GM19351 (cell line): ENCODE measurements at regions not wholly inside any gene's neighbourhood (a gene's known extent, or its start where the extent isn't known, plus 50 kb on each side); places are given as distances from the start of the nearest gene placed in this dataset.
"Not testable (repeated sequence)": the region's sequence is repeated elsewhere in the genome, so short reads cannot be mapped to it uniquely, and the experiment has no call there.

ENCODE experiments used
- ATAC-seq: cut with Tn5 transposase; IDR thresholded peaks from one replicate; pipeline ENCODE4 v1.9.1; 2021; ENCODE audit warnings: mild to moderate bottlenecking, moderate library complexity; ENCODE audit not compliant: unreplicated experiment

DNA sequence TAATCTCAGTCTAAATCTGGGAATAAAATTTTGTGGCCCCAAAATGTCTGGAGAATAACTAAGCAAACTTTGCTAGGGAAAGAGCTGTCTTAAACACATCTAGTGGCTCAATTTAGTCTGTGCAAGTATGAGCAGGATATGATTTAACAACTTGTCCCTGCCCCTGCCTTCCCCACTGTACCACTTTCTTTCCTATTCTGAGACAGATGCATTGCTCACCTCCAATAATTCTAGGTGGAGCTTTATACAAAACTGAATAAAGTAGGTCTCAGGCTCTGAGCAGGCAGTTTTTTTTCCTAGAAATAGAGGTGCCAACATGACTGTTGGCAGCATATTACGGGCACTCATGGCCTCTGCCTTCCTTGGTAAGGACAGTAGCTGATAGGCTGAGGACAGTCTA is 412.1 kb downstream of the DAD1 start:
- no peak for ATAC-seq

DNA sequence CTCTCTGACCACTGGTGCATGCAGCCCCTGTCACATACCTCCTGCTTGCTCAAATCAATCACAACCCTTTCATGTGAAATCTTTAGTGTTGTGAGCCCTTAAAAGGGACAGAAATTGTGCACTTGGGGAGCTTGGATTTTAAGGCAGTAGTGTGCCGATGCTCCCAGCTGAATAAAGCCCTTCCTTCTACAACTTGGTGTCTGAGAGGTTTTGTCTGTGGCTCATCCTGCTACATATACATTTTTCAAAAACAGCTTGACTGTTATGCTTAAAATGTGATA is 413.8 kb downstream of the DAD1 start:
- ATAC-seq = not testable (repeated sequence)

DNA sequence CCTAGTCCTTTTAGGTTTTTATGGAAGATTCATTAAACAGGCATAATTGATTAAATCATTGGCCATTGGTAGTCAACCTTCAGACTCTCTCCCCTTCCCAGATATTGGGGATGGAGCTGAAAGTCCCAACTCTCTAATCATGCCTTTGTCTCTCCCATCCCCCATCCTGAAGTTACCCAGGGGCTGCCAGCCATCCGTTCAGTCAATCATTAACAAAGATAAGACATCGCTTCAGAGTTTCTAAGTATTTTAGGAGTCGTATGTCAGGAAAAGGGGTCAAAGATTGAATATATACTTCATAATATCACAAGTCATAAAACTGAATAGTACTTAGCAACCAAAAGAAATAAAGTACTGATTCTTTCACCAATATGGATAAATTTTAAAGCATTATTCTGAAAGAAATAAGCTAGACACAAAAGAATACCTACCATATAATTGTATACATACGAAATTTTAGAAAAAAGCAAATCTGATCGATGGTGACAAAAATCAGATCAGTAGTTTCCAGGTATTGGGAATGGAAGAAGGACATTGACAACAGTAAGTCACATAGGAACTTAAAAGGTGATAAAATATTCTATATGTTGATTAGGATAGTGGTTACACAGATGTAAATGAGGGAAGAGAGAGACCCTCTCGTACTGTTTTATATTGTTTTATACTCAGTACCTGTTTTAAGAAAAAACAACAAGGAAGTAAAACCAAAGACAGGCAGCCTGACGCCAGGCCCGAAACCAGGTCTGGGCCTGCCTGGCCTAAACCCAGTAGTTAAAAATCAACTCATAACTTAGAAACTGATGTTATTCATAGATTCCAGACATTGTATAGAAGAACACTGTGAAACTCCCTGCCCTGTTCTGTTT is 414.4 kb downstream of the DAD1 start:
- no peak for ATAC-seq

DNA sequence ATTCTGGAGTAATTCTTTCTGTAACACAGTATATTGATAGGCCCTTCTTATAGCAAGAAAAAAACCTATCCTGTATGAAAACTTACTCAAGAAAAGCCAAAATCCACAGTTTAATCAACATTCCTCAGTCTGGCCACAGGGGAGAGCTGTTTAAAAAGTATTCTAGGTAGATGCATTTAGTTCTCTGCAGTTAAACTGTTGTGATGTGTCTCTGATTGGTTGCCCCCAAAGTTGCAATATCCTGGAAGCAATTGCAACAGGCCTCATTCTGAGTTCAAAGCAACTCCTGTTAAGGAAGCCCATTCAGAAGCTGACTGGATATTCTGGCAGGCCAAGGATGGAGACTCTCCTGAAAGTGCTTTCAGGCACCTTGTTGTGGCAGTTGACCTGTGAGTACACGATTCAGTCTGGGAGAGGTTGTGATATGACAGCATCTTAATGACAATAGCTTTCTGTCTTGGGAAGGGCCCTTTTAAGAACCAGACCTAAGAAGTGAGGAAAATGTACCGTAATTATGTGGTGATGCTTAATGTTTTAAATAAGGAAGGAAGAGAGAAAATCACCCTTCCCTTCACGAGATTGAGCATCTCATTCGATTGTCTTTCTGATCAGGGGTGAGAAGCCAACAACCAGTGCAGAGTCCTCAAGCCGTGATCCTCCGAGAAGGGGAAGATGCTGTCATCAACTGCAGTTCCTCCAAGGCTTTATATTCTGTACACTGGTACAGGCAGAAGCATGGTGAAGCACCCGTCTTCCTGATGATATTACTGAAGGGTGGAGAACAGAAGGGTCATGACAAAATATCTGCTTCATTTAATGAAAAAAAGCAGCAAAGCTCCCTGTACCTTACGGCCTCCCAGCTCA is 420.7 kb downstream of the DAD1 start:
- no peak for ATAC-seq

DNA sequence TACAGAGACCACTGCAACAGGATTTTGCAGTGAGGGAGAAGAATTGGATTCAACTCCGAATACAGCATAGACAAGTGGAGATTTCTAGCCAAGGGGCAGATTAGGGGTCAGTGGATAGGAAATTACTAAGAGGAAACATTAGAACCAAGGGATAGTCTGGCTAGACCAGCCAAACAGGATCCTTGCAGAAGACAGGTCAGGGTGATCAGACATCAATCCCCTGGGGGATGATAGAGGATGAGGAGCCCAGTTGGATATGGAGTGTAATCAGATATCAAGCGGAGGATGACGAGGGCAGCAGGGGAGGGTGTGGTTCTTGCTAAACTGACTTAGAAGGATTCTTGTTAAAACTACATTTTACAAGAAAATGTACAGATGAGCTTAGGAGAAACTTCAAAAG is 424.4 kb downstream of the DAD1 start:
- ATAC-seq = no peak

DNA sequence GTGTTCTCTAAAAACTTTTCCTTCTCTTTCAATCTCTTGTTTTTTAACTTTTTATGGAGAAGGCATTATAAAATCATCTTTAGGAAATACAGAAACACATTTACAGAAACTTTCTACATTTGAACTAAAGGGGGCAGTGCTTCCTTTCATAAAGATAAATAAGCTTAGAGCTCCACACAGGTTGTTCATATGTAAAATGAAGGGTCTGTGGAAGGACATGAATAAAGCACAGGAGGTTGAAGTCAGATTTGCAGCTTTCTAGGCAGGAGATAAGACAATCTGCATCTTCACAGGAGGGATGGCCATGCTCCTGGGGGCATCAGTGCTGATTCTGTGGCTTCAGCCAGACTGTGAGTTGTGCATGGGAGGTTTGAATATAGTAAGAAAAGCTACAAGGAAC is 426.0 kb downstream of the DAD1 start:
- no peak for ATAC-seq

DNA sequence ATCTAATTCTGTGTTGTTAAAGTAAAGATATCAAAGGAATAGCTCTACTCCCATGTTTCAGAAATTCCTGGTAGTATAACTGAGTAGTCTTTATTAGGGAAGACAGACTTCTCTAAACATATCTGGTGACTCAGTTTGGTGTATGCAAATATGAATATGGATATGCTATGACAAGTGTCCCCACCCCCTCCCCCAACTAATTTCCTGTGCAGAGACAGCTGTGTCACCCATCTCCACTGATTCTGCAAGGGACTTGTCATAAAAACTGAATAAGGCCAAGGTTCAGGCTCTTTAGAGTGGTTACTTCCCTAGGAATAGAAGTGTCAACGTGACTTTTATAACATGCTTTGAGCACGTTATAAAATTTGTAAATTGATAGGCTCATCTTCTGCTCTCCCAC is 429.1 kb downstream of the DAD1 start:
- no peak for ATAC-seq

DNA sequence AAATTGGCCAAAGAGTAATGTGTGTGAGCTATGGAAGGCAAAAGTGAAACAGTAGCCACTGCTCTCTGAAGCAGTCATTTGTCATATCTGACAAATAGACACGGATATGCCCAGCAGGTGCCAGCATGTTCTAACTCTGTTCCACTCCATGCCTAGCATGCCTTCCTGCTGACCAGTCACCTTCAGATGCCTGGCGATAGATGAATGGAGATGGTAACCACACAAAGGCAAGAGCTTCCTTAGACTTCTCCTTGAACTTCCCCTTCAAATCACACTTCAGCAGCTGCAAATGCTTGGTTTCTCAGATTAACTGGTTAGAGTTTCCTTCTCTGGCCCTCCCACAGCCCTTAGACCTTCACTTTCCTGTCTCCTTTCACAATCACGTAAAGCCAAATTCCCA is 429.9 kb downstream of the DAD1 start:
- ATAC-seq = no peak

DNA sequence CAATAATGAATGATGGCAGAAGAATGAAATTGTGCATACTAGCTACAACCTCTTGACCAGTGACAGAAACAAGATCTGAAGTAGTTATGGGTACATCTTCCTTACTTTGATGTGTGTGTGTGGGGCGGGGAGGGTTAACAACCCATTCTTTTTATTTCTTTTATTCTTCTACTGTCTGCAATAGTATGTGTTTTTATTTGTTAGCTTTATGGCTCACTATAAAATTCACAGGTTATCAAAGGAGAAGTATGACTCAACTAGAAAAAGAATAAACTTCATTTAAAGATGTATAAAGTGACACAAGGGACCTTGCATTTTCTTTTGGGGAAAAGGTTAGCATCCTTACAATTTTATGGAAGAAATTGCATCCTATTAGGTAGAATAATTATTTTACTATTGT is 430.5 kb downstream of the DAD1 start:
- no peak for ATAC-seq

DNA sequence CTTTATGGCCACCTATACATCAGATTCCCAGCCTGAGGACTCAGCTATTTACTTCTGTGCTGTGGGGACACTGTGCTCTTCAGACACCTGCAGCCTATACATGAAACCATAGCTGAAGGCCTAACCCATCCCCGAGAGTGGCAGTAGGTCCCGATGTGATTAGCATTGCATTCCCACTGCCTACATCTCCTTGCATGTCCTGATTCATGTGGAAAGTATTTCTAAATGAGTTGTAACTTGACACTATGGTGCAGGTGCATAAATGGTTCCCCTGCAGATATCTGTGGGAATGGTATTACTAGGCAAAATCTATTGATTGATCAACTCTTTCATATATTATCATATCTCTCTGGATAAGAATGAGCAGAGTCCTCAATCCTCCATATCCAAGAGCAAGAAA is 433.5 kb downstream of the DAD1 start:
- no peak for ATAC-seq

DNA sequence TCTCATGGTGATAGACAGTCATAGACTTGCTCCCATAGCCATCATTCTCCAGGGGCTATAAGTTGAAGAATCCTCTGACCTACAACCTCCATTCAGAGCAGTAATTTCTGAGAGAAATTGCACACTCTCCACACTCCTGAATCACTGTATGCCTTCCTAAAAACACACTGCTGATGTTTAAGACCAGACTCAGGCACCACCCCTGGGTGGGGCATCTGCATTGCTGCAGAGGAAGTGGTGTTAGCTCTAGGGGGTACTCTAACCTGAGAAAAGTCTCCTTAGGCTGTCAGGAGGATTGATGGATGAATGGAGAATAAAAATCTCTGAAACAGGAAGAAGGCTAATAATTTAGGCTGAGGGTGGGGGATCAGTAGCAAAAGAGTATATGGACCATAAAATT is 436.1 kb downstream of the DAD1 start:
- ATAC-seq = no peak

DNA sequence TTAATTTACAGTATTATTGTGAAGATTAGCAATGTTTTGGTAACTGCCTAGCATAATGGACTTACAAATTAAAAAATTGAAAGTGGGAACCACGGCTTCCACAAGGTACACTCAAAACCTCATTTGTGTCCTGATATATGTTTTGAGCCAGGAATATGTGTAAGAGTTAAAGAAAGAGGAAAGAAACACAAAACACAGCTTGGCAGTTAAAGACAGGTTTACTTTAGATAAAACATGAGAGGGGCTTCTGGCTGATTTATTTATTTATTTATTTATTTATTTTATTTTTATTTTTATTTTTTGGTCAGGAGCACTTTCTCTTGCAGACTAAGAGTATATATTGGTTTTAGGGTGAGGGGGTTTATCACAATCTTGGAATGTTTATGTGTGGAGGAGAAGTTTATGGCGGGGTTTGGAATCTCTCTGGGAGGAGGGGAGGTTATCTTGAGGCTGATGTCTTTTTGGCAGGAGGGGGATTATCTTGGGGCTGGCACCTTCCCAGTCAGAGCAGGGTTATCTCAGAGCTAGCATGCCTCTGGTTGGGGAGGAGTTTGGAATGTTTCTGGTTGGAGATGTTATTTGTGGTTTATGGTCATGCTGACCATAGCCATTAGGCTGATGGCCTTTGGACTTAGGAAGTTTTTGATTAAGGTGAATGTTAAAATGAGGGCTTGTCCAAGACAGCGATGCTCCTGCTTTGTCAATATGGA is 436.7 kb downstream of the DAD1 start:
- ATAC-seq = no peak

DNA sequence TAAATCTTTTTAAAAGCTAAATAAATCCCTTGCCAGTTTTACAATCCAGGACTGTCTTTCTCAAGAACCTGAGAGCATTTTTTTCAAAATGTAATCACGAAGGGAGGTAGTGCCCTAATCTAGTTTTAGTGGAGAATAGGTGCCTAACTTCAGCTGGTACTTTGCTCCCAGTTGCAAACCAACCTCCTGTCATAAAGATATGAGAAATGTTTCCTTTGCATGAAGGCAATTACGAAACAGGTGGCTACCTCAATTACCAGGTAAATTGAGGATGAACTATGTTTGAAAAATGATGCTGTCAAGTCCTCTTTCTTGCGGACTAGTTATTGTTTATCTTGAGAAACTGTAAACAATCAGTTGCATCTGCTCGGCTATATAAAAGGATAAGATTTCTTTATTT is 437.9 kb downstream of the DAD1 start:
- ATAC-seq = no peak

DNA sequence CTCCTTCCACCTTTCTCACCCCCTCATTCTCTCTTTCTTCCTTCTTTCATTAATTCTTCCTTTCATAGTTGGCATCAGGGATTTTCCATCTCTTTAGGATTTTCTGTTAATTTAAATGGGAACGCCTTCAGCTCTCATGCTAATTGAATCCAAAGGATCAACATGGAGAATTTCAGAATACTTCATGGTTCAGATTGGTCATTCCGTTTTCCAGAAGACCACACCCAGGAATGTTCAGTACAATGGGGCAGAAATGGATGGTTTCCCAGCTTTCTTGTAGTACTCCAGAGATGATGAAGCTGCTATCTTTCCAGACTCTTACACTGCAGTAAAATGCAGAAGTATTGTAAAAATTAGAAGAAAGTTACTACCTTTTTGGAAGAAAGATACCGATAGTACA is 440.0 kb downstream of the DAD1 start:
- ATAC-seq = no peak

DNA sequence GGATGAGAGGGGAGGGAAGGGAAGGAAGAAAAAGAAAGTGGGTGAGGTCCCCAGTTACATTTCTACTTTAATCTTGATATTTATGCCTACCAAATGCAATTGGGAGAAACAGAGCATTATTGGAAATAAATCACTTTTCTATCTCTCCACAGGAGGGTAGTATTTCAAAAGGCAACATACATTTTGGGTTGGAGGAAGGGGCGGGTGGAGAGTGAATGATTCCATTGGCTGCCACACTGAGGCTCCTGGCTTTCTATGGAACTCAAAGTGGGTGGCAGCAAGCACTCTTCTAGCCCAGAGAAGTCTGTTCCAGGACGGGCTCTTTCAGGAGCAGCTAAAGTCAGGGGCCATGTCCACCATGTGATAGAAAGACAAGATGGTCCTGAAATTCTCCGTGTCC is 441.3 kb downstream of the DAD1 start:
- ATAC-seq = no peak

DNA sequence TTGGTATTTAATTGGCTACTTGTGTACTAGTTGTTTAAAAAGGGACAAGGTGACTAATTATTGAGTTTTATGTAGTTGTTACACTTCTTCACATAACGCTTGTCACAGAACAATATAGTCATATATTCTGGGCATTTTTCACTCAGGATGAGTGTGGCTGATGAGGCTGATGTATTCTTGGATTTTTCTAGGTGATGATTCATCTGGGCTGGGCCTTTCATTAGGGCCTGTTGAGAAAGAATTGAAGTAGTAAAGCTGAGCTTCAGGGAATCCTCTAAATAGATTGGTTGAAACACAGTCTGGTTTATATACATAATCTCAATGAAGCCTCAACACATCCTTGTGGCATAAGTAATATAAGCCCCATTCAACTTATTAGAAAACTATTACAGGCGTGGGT is 445.7 kb downstream of the DAD1 start:
- no peak for ATAC-seq

DNA sequence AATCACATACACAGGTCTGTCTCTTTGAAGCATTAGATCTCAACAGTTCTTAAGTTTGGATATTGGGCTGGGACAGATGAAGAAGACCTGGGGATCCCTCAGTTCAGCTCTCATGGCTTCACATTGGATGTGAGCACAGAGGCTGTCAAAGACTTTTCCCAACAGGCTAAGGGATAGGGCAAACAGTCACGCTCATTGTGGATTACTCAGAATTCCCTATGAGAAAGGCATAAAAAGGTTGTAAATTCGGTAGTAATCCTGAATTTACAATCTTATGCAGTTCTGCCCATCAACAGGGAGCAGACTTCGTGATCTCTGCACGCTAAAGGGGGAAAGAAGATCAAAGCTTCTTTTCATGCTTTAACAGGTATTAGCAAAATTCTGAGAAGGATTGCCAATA is 448.4 kb downstream of the DAD1 start:
- no peak for ATAC-seq

DNA sequence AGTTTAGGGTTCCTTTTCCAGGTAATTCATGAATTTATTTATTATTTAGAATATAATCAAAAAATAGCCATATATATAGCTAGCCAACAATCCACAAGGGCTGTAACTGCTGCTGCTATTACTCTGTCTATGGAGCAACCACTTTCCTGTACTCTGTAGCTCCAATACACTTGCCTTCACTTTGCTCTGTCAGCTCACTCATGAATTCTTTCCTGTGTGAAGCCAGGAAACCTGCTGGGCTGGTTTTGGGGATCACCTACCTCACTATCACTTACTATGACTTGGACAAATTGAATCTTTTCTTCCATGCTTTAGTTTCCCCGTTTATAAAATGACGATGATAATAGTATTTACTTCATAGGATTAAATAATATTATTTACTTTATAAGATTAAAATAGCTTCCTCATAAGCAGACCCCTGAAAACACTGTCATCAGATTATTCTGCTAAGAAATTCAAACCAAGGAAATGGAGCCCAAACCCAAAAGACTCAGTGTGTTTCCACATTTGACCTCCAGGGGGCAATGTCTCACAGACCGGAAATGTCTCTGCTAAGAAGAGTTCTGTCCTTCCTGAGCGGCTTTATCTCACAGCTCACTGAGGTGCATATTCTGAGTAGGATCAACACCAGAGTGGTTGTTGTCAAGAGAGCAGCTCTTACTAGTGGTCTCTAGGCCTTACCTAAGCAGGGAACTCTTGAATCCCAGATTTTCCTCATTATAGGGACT is 457.1 kb downstream of the DAD1 start:
- ATAC-seq = no peak

DNA sequence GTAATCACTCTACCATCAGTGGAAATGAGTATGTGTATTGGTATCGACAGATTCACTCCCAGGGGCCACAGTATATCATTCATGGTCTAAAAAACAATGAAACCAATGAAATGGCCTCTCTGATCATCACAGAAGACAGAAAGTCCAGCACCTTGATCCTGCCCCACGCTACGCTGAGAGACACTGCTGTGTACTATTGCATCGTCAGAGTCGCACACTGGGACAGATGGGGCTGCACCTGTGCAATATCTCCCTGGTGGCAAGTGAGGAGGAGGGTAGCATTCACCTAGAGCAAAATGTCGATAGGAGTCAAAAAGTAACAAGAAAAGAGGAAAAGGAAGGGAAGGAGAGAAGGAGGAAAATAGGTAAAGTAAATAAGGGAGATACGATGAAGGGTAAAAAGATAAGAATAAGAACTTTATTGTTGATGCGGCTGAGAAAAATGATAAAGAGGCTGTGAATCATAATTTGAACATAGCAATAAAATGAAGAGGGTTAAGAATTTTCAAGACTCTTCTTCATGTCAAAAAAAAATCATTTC is 450.5 kb upstream of the OR4E1 start:
- no peak for ATAC-seq

DNA sequence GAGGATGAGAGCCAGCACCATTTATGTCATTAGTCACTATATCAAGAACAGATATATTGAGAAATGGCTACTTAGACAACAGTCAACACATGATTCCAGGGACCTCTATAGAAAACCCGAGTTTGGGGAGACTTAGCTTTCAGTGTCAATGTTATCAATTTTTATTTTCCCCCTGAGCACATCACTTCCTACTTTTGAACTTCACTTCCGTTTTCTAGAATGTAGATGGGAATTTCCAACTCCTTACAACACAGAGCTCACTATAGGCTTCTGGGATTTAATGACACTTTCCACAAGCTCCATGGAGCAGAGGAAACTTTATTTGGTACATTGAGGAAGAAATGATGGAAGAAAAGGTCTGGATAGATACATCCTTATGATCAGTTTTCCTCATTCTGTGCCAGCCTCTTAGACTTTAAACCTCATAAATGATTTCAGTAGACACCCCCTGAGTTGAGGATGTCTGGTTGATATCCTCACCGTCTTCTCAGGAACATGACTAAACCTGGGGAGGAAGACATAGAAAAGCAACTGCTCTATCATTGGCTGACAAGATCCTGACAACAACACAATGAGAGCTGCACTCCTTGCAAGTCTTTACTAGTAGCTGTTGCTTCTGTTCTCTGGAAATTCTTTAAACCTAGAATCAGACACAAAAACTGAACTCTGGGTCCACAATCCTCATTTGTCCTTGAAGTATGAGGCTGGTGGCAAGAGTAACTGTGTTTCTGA is 449.4 kb upstream of the OR4E1 start:
- ATAC-seq = no peak
